Liver (tissue), 8 donors: ENCODE measurements at regions not wholly inside any gene's neighbourhood (a gene's known extent, or its start where the extent isn't known, plus 50 kb on each side); places are given as distances from the start of the nearest gene placed in this dataset.

ENCODE experiments used
- DNase-seq: peaks from one replicate; pipeline ENCODE4 v3.0.0-alpha.2; 2017; ENCODE audit warnings: low spot score
- H3K27ac ChIP-seq, 2 donors: one replicate each; pipeline ENCODE4 v1.7.0; 2013; ENCODE audit warnings: inconsistent platforms in 2 of 2, low read length in 2 of 2, control low read depth in 1 of 2, low read depth in 1 of 2, mild to moderate bottlenecking in 1 of 2
- H3K27me3 ChIP-seq, 4 donors: one replicate each; pipeline versions ENCODE4 v1.6.1 to v1.7.0; 2013; ENCODE audit warnings: low read length in 3 of 4, inconsistent platforms in 1 of 4, mild to moderate bottlenecking in 1 of 4, moderate library complexity in 1 of 4; ENCODE audit not compliant: control insufficient read depth in 4 of 4, insufficient read depth in 4 of 4
- H3K36me3 ChIP-seq, 4 donors: one replicate each; pipeline versions ENCODE4 v1.6.1 to v1.7.0; 2013; ENCODE audit warnings: low read length in 3 of 4, mild to moderate bottlenecking in 3 of 4, low read depth in 1 of 4, moderate library complexity in 1 of 4; ENCODE audit not compliant: control insufficient read depth in 4 of 4, insufficient read depth in 3 of 4
- H3K4me1 ChIP-seq, 4 donors: one replicate each; pipeline versions ENCODE4 v1.6.1 to v1.7.0; 2013; ENCODE audit warnings: low read length in 3 of 4, mild to moderate bottlenecking in 3 of 4, moderate library complexity in 1 of 4; ENCODE audit not compliant: control insufficient read depth in 4 of 4, insufficient read depth in 4 of 4
- H3K4me3 ChIP-seq, 3 donors: one replicate each; pipeline versions ENCODE4 v1.6.1 to v1.7.0; 2013; ENCODE audit warnings: low read length in 3 of 3, control low read depth in 1 of 3, low read depth in 1 of 3, mild to moderate bottlenecking in 1 of 3
- H3K9ac ChIP-seq, 2 donors: one replicate each; pipeline ENCODE4 v1.7.0; 2013; ENCODE audit warnings: low read length in 2 of 2, mild to moderate bottlenecking in 2 of 2, moderate library complexity in 2 of 2, control low read depth in 1 of 2, low read depth in 1 of 2
- H3K9me3 ChIP-seq, 4 donors: one replicate each; pipeline versions ENCODE4 v1.6.1 to v1.7.0; 2013; ENCODE audit warnings: low read length in 3 of 4; ENCODE audit not compliant: control insufficient read depth in 4 of 4
- CTCF ChIP-seq: fragments of 150-350 bp; IDR thresholded peaks from 2 replicates; pipeline ENCODE4 v1.5.1; 2017; ENCODE audit warnings: improper control_type of control experiment, low read depth, low read length; ENCODE audit not compliant: missing input control
- EGR1 ChIP-seq, 2 donors: IDR thresholded peaks; 2 replicates each; pipeline ENCODE4 v1.6.1; 2016 to 2018; ENCODE audit warnings: antibody characterized with exemption in 2 of 2, low read depth in 2 of 2
- FOXA1 ChIP-seq: IDR thresholded peaks from 2 replicates; pipeline ENCODE4 v1.6.1; 2016; ENCODE audit warnings: antibody characterized with exemption
- FOXA2 ChIP-seq: IDR thresholded peaks from 2 replicates; pipeline ENCODE4 v1.6.1; 2016; ENCODE audit warnings: antibody characterized with exemption
- HNF4A ChIP-seq, 2 donors: conservative IDR thresholded peaks; 2 replicates each; pipeline ENCODE4 v1.6.1; 2016; ENCODE audit warnings: antibody characterized with exemption in 2 of 2, mild to moderate bottlenecking in 2 of 2
- HNF4G ChIP-seq: IDR thresholded peaks from 2 replicates; pipeline ENCODE4 v1.6.1; 2016; ENCODE audit warnings: antibody characterized with exemption
- JUND ChIP-seq, 2 donors: IDR thresholded peaks; 2 replicates each; pipeline ENCODE4 v1.6.1; 2016; ENCODE audit warnings: antibody characterized with exemption in 2 of 2
- NR2F2 ChIP-seq: IDR thresholded peaks from 2 replicates; pipeline ENCODE4 v1.6.1; 2016; ENCODE audit warnings: antibody characterized with exemption
- RAD21 ChIP-seq, 2 donors: IDR thresholded peaks; 2 replicates each; pipeline ENCODE4 v1.6.1; 2016; ENCODE audit warnings: antibody characterized with exemption in 2 of 2, mild to moderate bottlenecking in 2 of 2
- REST ChIP-seq: IDR thresholded peaks from 2 replicates; pipeline ENCODE4 v1.6.1; 2016; ENCODE audit warnings: antibody characterized with exemption, mild to moderate bottlenecking
- RXRA ChIP-seq, 2 donors: IDR thresholded peaks; 2 replicates each; pipeline ENCODE4 v1.6.1; 2017 to 2018; ENCODE audit warnings: antibody characterized with exemption in 2 of 2, mild to moderate bottlenecking in 1 of 2
- SP1 ChIP-seq: IDR thresholded peaks from 2 replicates; pipeline ENCODE4 v1.6.1; 2018; ENCODE audit warnings: antibody characterized with exemption, mild to moderate bottlenecking
- TAF1 ChIP-seq: conservative IDR thresholded peaks from 2 replicates; pipeline ENCODE4 v1.6.1; 2016; ENCODE audit warnings: antibody characterized with exemption, mild to moderate bottlenecking
- YY1 ChIP-seq: IDR thresholded peaks from 2 replicates; pipeline ENCODE4 v1.6.1; 2016; ENCODE audit warnings: antibody characterized with exemption, mild to moderate bottlenecking
- WGBS: extraction: QIAGEN DNeasy Blood & Tissue Kit; methylation state at CpG from one replicate; pipeline ENCODE4 v1.1.7; 2013; 5-methylcytosine and 5-hydroxymethylcytosine counted together
- TF ChIP-seq, protein P1 (sequence below): IDR thresholded peaks from 2 replicates; pipeline ENCODE4 v1.6.1; 2016; ENCODE audit warnings: antibody characterized with exemption
- TF ChIP-seq, protein P2 (sequence below): IDR thresholded peaks from 2 replicates; pipeline ENCODE4 v1.6.1; 2016; ENCODE audit warnings: antibody characterized with exemption
- donor health status: healthy.
- donor health status: healthy.
- donor health status: healthy.
- donor health status: healthy.
- donor health status: healthy.

- Histone ChIP-seq H3K4me3 (no peak overlapping the region), H3K9me3 (peaks cover 3 to 17% (median 6%) of the 10 kb centered on the region in 4 donors), H3K9ac (no peak overlapping the region), H3K27me3 (no peaks in the 10 kb centered on the region), H3K27ac (no peak overlapping the region), H3K4me1 (no peaks in the 10 kb centered on the region), H3K36me3 (no peaks in the 10 kb centered on the region)
- TF ChIP-seq CTCF, result no peak
- no peak for TF ChIP-seq YY1
- no peak for TF ChIP-seq SP1
- no peak for TF ChIP-seq TAF1
- no peak for TF ChIP-seq HNF4G
- WGBS, result 85% methylated on average over 1 of the region's 1 CpG
- no peak for DNase-seq
Measured at GRCh38 chr4:124965497-124965891, 253.0 kb upstream of the ANKRD50 start.

- Histone ChIP-seq H3K36me3 (no peaks in the 10 kb centered on the region), H3K4me3 (no peak overlapping the region), H3K27me3 (no peaks in the 10 kb centered on the region), H3K4me1 (no peaks in the 10 kb centered on the region), H3K9ac (no peak overlapping the region), H3K9me3 (peaks cover 3 to 21% (median 6%) of the 10 kb centered on the region in 4 donors), H3K27ac (no peak overlapping the region)
- TF ChIP-seq YY1, result no peak
- TF ChIP-seq NR2F2, result no peak
- TF ChIP-seq JUND (IDR thresholded peaks at IDR 0.05), result no peak
- no peak for DNase-seq
- 71% methylated on average over 5 of the region's 5 CpGs for WGBS
Measured at GRCh38 chr4:124964852-124965496, 252.4 kb upstream of the ANKRD50 start.

DNA sequence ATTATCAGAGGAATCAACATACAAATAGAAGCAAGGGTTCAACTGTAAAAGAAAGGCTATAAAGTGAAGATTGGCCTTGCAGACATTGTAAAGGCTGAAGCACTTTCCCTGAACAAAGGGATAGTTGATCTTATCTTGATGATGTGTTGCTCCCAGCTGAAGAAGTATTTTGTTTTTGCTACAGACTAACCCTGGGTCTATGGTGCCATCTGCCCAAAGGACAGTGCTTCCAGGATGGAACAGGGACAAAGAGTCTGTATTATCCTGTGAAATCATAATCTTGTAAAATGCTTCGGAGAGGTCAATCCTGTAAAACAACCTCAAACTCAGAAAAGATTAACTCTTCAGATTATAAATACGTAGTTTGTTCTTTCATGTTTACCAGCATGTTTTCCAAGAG lies 251.7 kb upstream of the ANKRD50 start:
- H3K4me3 ChIP-seq, result no peak overlapping the region
- H3K9me3 ChIP-seq, result peaks cover 3 to 21% (median 6%) of the 10 kb centered on the region in 4 donors
- no peak overlapping the region for H3K27ac ChIP-seq
- H3K4me1 ChIP-seq, result no peaks in the 10 kb centered on the region
- no peak for DNase-seq
- TF ChIP-seq, protein P1, sequence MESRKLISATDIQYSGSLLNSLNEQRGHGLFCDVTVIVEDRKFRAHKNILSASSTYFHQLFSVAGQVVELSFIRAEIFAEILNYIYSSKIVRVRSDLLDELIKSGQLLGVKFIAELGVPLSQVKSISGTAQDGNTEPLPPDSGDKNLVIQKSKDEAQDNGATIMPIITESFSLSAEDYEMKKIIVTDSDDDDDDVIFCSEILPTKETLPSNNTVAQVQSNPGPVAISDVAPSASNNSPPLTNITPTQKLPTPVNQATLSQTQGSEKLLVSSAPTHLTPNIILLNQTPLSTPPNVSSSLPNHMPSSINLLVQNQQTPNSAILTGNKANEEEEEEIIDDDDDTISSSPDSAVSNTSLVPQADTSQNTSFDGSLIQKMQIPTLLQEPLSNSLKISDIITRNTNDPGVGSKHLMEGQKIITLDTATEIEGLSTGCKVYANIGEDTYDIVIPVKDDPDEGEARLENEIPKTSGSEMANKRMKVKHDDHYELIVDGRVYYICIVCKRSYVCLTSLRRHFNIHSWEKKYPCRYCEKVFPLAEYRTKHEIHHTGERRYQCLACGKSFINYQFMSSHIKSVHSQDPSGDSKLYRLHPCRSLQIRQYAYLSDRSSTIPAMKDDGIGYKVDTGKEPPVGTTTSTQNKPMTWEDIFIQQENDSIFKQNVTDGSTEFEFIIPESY, result no peak
- TF ChIP-seq FOXA1 (no peak), HNF4A (conservative IDR thresholded peaks at IDR 0.05) (no peak), RXRA (IDR thresholded peaks at IDR 0.05) (no peak), HNF4G (no peak), NR2F2 (no peak), YY1 (no peak), SP1 (no peak), FOXA2 (no peak), EGR1 (IDR thresholded peaks at IDR 0.05; ENCODE audit: low read depth in 2 of 2) (no peak), TAF1 (no peak), REST (no peak), RAD21 (IDR thresholded peaks at IDR 0.05) (no peak), CTCF (no peak), JUND (IDR thresholded peaks at IDR 0.05) (no peak)
- TF ChIP-seq, protein P2, sequence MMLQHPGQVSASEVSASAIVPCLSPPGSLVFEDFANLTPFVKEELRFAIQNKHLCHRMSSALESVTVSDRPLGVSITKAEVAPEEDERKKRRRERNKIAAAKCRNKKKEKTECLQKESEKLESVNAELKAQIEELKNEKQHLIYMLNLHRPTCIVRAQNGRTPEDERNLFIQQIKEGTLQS, result no peak
- 85% methylated on average over 2 of the region's 2 CpGs for WGBS
- H3K36me3 ChIP-seq, result no peaks in the 10 kb centered on the region
- no peaks in the 10 kb centered on the region for H3K27me3 ChIP-seq
- no peak overlapping the region for H3K9ac ChIP-seq
